ENCODE measurements at regions not wholly inside any gene's neighbourhood (a gene's known extent, or its start where the extent isn't known, plus 50 kb on each side); places are given as distances from the start of the nearest gene placed in this dataset.

GRCh38 chr15:69910514-69910913, 187.2 kb downstream of the TLE3 start:
- H3K4me3 ChIP-seq (ENCODE audit: low read length in 2 of 2), result no peak overlapping the region
- no peaks in the 10 kb centered on the region for H3K4me1 ChIP-seq (ENCODE audit: control insufficient read depth, insufficient read depth, low read length)
- no peaks in the 10 kb centered on the region for H3K36me3 ChIP-seq (ENCODE audit: control insufficient read depth in 2 of 2, insufficient read depth in 2 of 2, low read length in 2 of 2)
- no peak overlapping the region for H3K9ac ChIP-seq (ENCODE audit: low read length in 2 of 2)
- peaks cover 0 to 5% of the 10 kb centered on the region in 2 donors for H3K27me3 ChIP-seq (ENCODE audit: control insufficient read depth in 1 of 2, insufficient read depth in 2 of 2, low read length in 2 of 2)
- H3K9me3 ChIP-seq (ENCODE audit: control insufficient read depth in 2 of 2, low read length in 2 of 2), result no peaks in the 10 kb centered on the region
- no peak overlapping the region for H3K27ac ChIP-seq (ENCODE audit: low read length)

- no peak overlapping the region for H3K9ac ChIP-seq (ENCODE audit: low read length in 2 of 2)
- H3K27me3 ChIP-seq (ENCODE audit: control insufficient read depth in 1 of 2, insufficient read depth in 2 of 2, low read length in 2 of 2), result peaks cover 0 to 3% of the 10 kb centered on the region in 2 donors
- no peaks in the 10 kb centered on the region for H3K4me1 ChIP-seq (ENCODE audit: control insufficient read depth, insufficient read depth, low read length)
- no peak overlapping the region for H3K27ac ChIP-seq (ENCODE audit: low read length)
- H3K4me3 ChIP-seq (ENCODE audit: low read length in 2 of 2), result no peak overlapping the region
- H3K36me3 ChIP-seq (ENCODE audit: control insufficient read depth in 2 of 2, insufficient read depth in 2 of 2, low read length in 2 of 2), result no peaks in the 10 kb centered on the region
- no peaks in the 10 kb centered on the region for H3K9me3 ChIP-seq (ENCODE audit: control insufficient read depth in 2 of 2, low read length in 2 of 2)
Observed at GRCh38 chr15:69912116-69912515, 185.6 kb downstream of the TLE3 start.

GRCh38 chr15:69914040-69914439, 183.7 kb downstream of the TLE3 start:
- Histone ChIP-seq H3K4me3 (ENCODE audit: low read length in 2 of 2) (no peak overlapping the region), H3K4me1 (ENCODE audit: control insufficient read depth, insufficient read depth, low read length) (no peaks in the 10 kb centered on the region), H3K27me3 (ENCODE audit: control insufficient read depth in 1 of 2, insufficient read depth in 2 of 2, low read length in 2 of 2) (peaks cover 0 to 3% of the 10 kb centered on the region in 2 donors), H3K27ac (ENCODE audit: low read length) (no peak overlapping the region), H3K36me3 (ENCODE audit: control insufficient read depth in 2 of 2, insufficient read depth in 2 of 2, low read length in 2 of 2) (no peaks in the 10 kb centered on the region), H3K9ac (ENCODE audit: low read length in 2 of 2) (no peak overlapping the region), H3K9me3 (ENCODE audit: control insufficient read depth in 2 of 2, low read length in 2 of 2) (no peaks in the 10 kb centered on the region)

GRCh38 chr15:69914960-69915359, 182.8 kb downstream of the TLE3 start:
- peaks cover 0 to 3% of the 10 kb centered on the region in 2 donors for H3K27me3 ChIP-seq (ENCODE audit: control insufficient read depth in 1 of 2, insufficient read depth in 2 of 2, low read length in 2 of 2)
- no peaks in the 10 kb centered on the region for H3K4me1 ChIP-seq (ENCODE audit: control insufficient read depth, insufficient read depth, low read length)
- H3K9me3 ChIP-seq (ENCODE audit: control insufficient read depth in 2 of 2, low read length in 2 of 2), result no peaks in the 10 kb centered on the region
- H3K36me3 ChIP-seq (ENCODE audit: control insufficient read depth in 2 of 2, insufficient read depth in 2 of 2, low read length in 2 of 2), result no peaks in the 10 kb centered on the region
- no peak overlapping the region for H3K9ac ChIP-seq (ENCODE audit: low read length in 2 of 2)
- H3K27ac ChIP-seq (ENCODE audit: low read length), result no peak overlapping the region
- no peak overlapping the region for H3K4me3 ChIP-seq (ENCODE audit: low read length in 2 of 2)

GRCh38 chr15:69916169-69916785, 181.4 kb downstream of the TLE3 start:
- no peak overlapping the region for H3K4me3 ChIP-seq (ENCODE audit: low read length in 2 of 2)
- peaks cover 0 to 4% of the 10 kb centered on the region in 2 donors for H3K9me3 ChIP-seq (ENCODE audit: control insufficient read depth in 2 of 2, low read length in 2 of 2)
- no peak overlapping the region for H3K9ac ChIP-seq (ENCODE audit: low read length in 2 of 2)
- H3K27me3 ChIP-seq (ENCODE audit: control insufficient read depth in 1 of 2, insufficient read depth in 2 of 2, low read length in 2 of 2), result peaks cover 0 to 3% of the 10 kb centered on the region in 2 donors
- H3K36me3 ChIP-seq (ENCODE audit: control insufficient read depth in 2 of 2, insufficient read depth in 2 of 2, low read length in 2 of 2), result no peaks in the 10 kb centered on the region
- no peak overlapping the region for H3K27ac ChIP-seq (ENCODE audit: low read length)
- no peaks in the 10 kb centered on the region for H3K4me1 ChIP-seq (ENCODE audit: control insufficient read depth, insufficient read depth, low read length)

- Histone ChIP-seq H3K9ac (ENCODE audit: low read length in 2 of 2) (no peak overlapping the region), H3K4me1 (ENCODE audit: control insufficient read depth, insufficient read depth, low read length) (no peaks in the 10 kb centered on the region), H3K27me3 (ENCODE audit: control insufficient read depth in 1 of 2, insufficient read depth in 2 of 2, low read length in 2 of 2) (peaks cover 0 to 3% of the 10 kb centered on the region in 2 donors), H3K9me3 (ENCODE audit: control insufficient read depth in 2 of 2, low read length in 2 of 2) (peaks cover 0 to 4% of the 10 kb centered on the region in 2 donors), H3K4me3 (ENCODE audit: low read length in 2 of 2) (no peak overlapping the region), H3K36me3 (ENCODE audit: control insufficient read depth in 2 of 2, insufficient read depth in 2 of 2, low read length in 2 of 2) (no peaks in the 10 kb centered on the region), H3K27ac (ENCODE audit: low read length) (no peak overlapping the region)
Observed at GRCh38 chr15:69917056-69917455, 180.7 kb downstream of the TLE3 start.

- H3K36me3 ChIP-seq (ENCODE audit: control insufficient read depth in 2 of 2, insufficient read depth in 2 of 2, low read length in 2 of 2), result no peaks in the 10 kb centered on the region
- H3K27ac ChIP-seq (ENCODE audit: low read length), result no peak overlapping the region
- peaks cover under 1 to 5% of the 10 kb centered on the region in 2 donors for H3K9me3 ChIP-seq (ENCODE audit: control insufficient read depth in 2 of 2, low read length in 2 of 2)
- no peak overlapping the region for H3K9ac ChIP-seq (ENCODE audit: low read length in 2 of 2)
- no peaks in the 10 kb centered on the region for H3K27me3 ChIP-seq (ENCODE audit: control insufficient read depth in 1 of 2, insufficient read depth in 2 of 2, low read length in 2 of 2)
- H3K4me1 ChIP-seq (ENCODE audit: control insufficient read depth, insufficient read depth, low read length), result no peaks in the 10 kb centered on the region
- H3K4me3 ChIP-seq (ENCODE audit: low read length in 2 of 2), result no peak overlapping the region
Observed at GRCh38 chr15:69919816-69920215, 177.9 kb downstream of the TLE3 start.

- H3K36me3 ChIP-seq (ENCODE audit: control insufficient read depth in 2 of 2, insufficient read depth in 2 of 2, low read length in 2 of 2), result no peaks in the 10 kb centered on the region
- H3K9me3 ChIP-seq (ENCODE audit: control insufficient read depth in 2 of 2, low read length in 2 of 2), result peaks cover 5 to 9% of the 10 kb centered on the region in 2 donors
- no peak overlapping the region for H3K9ac ChIP-seq (ENCODE audit: low read length in 2 of 2)
- no peaks in the 10 kb centered on the region for H3K4me1 ChIP-seq (ENCODE audit: control insufficient read depth, insufficient read depth, low read length)
- H3K27ac ChIP-seq (ENCODE audit: low read length), result no peak overlapping the region
- H3K4me3 ChIP-seq (ENCODE audit: low read length in 2 of 2), result no peak overlapping the region
- no peaks in the 10 kb centered on the region for H3K27me3 ChIP-seq (ENCODE audit: control insufficient read depth in 1 of 2, insufficient read depth in 2 of 2, low read length in 2 of 2)
Observed at GRCh38 chr15:69920221-69920620, 177.5 kb downstream of the TLE3 start.

- Histone ChIP-seq H3K27me3 (ENCODE audit: control insufficient read depth in 1 of 2, insufficient read depth in 2 of 2, low read length in 2 of 2) (no peaks in the 10 kb centered on the region), H3K9me3 (ENCODE audit: control insufficient read depth in 2 of 2, low read length in 2 of 2) (peaks cover 15% of the 10 kb centered on the region in 2 donors), H3K36me3 (ENCODE audit: control insufficient read depth in 2 of 2, insufficient read depth in 2 of 2, low read length in 2 of 2) (no peaks in the 10 kb centered on the region), H3K9ac (ENCODE audit: low read length in 2 of 2) (no peak overlapping the region), H3K4me1 (ENCODE audit: control insufficient read depth, insufficient read depth, low read length) (no peaks in the 10 kb centered on the region), H3K4me3 (ENCODE audit: low read length in 2 of 2) (no peak overlapping the region), H3K27ac (ENCODE audit: low read length) (no peak overlapping the region)
Observed at GRCh38 chr15:69921626-69922619, 175.8 kb downstream of the TLE3 start.

GRCh38 chr15:69924531-69924930, 173.2 kb downstream of the TLE3 start:
- H3K27me3 ChIP-seq (ENCODE audit: control insufficient read depth in 1 of 2, insufficient read depth in 2 of 2, low read length in 2 of 2), result peaks cover 0 to 2% of the 10 kb centered on the region in 2 donors
- H3K27ac ChIP-seq (ENCODE audit: low read length), result no peak overlapping the region
- H3K4me3 ChIP-seq (ENCODE audit: low read length in 2 of 2), result no peak overlapping the region
- H3K36me3 ChIP-seq (ENCODE audit: control insufficient read depth in 2 of 2, insufficient read depth in 2 of 2, low read length in 2 of 2), result no peaks in the 10 kb centered on the region
- no peaks in the 10 kb centered on the region for H3K4me1 ChIP-seq (ENCODE audit: control insufficient read depth, insufficient read depth, low read length)
- no peak overlapping the region for H3K9ac ChIP-seq (ENCODE audit: low read length in 2 of 2)
- peaks cover 15% of the 10 kb centered on the region in 2 donors for H3K9me3 ChIP-seq (ENCODE audit: control insufficient read depth in 2 of 2, low read length in 2 of 2)

Data from stomach smooth muscle (tissue), 2 donors.